ENCODE measurements at regions not wholly inside any gene's neighbourhood (a gene's known extent, or its start where the extent isn't known, plus 50 kb on each side); places are given as distances from the start of the nearest gene placed in this dataset.
"Not testable (repeated sequence)": the region's sequence is repeated elsewhere in the genome, so short reads cannot be mapped to it uniquely, and the experiment has no call there.

DNA sequence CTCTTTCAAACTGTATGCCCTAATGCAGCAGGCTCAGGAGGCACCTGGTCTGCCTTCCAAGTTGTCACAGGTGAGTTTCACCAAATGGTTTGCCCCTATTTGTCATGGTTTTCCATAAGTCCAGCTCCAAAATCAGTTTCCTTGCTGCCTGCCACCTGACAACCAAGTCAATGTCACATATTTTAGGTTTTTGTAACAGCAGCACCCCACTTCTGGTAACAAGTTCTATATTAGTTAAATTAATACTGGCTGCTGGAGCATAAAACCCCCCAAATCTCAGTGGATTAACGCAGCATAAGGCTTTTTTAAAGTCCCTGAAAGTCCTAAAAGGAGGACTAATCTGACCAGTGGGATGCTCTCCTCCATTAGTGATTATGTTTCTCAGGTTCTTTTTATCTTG lies 200.7 kb downstream of the RRAGC start:
- DNase-seq = no peak

DNA sequence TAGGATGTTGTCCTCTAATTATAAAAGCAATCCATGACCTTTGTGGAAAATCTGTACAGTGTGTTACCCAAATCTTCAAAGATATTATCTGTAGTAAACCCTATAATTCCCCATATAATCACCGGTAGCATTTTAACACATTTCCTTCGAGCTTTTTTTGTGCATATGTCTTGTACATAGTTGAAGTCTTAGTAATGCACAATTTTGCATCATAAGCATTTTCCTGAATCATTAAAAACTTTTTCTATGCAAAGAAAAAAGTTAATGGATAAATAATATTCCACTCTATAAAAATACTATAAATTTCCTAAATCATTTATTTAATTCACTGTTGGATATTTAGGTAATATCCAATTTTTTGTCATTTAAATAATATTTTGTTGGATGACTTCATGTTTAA lies 201.7 kb downstream of the RRAGC start:
- no peak for DNase-seq

- no peak for DNase-seq
These were observed 202.2 kb downstream of the RRAGC start for GRCh38 chr1:38657207-38657840.

DNA sequence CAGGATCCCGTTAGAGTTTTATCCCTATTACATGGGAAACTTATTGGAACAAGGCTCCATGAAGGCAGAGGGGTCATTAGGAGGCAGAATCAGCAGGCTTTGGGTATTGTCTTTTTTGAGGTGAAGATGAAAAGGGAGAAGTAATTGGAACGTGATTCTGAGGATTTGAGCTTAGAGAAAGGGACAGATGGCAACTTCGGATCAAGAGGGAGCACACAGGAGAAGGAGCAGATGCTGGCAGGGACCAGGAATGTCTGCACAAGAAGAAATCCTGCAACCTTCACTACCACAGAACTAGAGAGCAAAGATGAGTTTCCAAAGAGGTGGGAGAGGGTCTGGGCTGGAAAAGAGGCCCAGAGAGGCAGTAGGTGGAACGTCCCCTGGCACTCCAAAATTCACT lies 202.8 kb downstream of the RRAGC start:
- DNase-seq = no peak

- no peak for DNase-seq
These were observed 207.4 kb downstream of the RRAGC start for GRCh38 chr1:38652217-38652616.

DNA sequence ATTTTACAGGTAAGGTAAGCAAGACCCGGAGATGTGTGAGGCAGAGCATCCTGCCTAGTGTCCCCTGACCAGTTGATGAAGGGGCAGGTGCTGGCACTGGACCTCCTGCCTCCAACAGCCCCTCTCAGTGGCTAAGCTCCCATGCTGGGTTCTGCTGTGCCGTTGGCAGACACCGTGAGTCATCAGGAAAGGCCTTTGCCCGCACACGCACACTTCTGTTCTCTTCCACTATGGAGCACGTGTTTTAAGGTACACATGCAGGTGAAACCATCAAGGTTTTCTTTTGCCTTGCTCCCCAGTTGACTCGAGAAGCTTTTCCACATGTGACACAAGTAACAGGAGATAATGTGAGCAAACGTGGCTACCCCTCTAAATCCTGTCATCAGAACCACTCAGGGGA lies 207.9 kb downstream of the RRAGC start:
- no peak for DNase-seq

- no peak for DNase-seq
These were observed 211.2 kb downstream of the RRAGC start for GRCh38 chr1:38648417-38648816.

GRCh38 chr1:38647341-38647740 lies 212.2 kb downstream of the RRAGC start:
- DNase-seq = not testable (repeated sequence)

- DNase-seq = no peak
These were observed 215.5 kb downstream of the RRAGC start for GRCh38 chr1:38644092-38644491.

- DNase-seq = no peak
These were observed 217.9 kb downstream of the RRAGC start for GRCh38 chr1:38641661-38642060.

- no peak for DNase-seq
These were observed 219.2 kb downstream of the RRAGC start for GRCh38 chr1:38640371-38640770.

DNA sequence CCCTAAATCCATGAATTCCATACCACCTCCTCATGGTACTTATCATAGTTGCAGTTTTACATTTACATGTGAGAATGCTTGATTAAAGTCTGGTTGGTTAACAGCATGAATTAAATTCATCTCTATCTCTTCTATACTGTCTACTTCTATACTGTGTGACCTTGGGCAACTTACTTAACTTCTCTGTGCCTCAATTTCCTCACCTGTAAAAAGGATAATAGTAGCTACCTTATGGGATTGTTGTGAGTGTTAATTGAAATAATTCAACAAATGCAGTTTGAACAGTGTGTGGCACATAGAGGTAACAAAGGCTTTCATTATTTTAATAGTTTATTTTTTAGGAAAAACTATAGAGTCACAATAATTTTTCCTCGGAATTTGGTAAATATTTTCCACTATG lies 231.3 kb downstream of the RRAGC start:
- no peak for DNase-seq

DNA sequence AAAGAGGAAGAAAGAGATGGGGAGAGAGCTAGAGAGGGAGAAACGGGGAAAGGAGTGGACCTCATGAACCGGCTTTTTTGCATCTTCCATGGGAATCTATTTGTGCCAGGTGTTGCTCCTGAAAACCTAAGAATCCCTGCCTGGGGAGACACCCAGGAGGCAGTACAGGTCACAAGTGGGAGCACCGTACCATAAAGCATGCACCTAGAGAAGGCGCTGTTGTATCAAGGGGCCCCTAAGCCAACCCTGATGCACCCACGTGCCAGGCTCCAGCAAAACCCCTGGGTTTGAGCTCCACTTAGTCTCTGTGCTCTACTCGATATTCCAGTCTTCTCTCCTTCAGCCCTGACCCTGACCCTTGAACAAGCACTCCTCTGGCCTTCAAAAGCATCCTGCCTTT lies 233.6 kb downstream of the RRAGC start:
- DNase-seq = no peak

GRCh38 chr1:38624336-38625039 lies 235.1 kb downstream of the RRAGC start:
- DNase-seq = no peak

- no peak for DNase-seq
These were observed 236.0 kb downstream of the RRAGC start for GRCh38 chr1:38623529-38623928.

DNA sequence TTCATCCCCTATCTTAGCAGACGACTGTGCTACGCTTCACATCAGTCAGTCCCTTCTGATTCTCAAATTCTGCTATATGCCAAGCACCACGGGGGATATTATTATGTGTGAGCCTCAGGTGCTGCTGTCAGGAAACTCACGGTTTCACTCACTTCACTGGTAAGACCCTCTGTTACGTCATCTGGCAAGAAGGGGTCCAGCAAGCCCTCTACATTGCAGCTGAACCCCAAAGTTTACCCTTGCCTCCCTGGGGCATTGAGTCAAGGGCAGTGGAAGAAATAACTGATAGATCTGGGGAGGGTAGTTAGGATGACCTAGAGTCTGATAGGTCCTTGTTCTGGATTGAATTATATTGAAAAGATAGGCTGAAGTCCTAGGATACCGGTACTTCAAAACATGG lies 237.4 kb downstream of the RRAGC start:
- DNase-seq = no peak

DNA sequence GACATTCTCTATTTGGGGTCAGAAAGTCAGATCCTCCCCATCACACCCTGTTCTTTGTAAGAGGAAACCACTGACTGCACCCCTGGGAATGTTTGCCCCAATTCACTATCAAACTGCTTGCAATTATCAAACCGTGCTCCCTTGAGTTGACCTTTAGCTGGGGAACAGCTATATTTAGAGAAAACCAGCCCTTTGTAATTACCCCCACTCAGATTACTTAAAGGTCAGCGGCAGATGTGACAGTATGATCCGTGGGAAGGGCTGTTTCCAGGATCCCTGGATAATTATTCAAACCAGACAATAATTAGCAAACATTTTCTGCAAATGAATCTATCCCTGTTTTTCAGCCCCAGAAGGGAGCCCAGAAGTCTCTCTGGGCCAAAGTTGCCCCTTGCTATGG lies 242.7 kb downstream of the RRAGC start:
- DNase-seq = no peak

GRCh38 chr1:38615680-38616079 lies 243.9 kb downstream of the RRAGC start:
- no peak for DNase-seq

GRCh38 chr1:38614861-38615260 lies 244.7 kb downstream of the RRAGC start:
- no peak for DNase-seq

DNA sequence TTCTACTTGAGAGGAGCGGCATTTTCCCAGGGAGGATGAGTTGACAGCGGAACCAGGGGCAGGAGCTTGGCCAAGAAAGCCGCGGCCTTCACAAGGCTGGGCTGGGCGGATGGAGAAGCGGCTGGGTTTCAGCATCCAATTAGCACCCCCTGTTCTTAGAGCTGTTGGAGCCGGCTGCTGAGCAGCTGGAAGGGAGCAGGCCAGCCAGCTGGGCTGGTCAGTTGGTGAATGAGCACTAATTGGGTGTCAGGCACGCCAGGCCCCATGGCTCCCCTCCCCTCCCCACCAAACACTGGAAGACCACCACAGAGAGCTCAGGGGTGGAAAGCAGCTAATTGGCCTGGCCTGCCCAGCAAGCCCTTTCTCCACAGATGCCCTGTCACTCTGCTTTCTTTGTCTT lies 245.6 kb downstream of the RRAGC start:
- DNase-seq = no peak

GRCh38 chr1:38612951-38613350 lies 246.6 kb downstream of the RRAGC start:
- no peak for DNase-seq

DNA sequence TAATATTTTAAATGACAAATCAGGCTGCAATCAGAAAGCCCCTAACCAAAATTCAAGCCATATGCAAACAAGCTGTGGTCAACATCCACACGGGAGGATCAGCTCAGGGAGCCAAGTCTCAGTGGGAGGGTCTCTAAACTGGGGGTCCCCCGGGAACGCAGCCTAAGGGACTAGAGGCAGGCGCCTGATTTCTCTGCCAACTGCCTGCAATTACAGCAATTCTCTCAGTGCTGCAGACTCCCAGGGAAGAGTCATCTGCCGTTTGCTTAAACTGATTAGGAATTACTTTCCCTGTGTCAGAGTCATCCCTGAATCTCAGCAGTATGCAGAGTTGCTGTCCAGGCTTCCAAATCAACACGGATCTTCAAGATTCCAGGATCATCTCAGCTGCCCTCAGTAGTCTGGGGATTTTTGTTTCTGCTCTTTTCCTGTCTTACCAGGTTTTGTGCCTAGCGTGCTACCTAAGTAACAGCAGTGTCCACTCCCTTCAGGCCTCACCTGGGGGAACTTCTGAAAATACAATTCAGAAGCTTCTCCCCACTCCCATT lies 247.8 kb downstream of the RRAGC start:
- no peak for DNase-seq

GRCh38 chr1:38609166-38610025 lies 250.2 kb downstream of the RRAGC start:
- no peak for DNase-seq

Measured in NCI-H1930 (cell line).